SK-N-SH treated with all-trans-retinoic acid at 6 μM for 48 hours (cell line): ENCODE measurements at regions not wholly inside any gene's neighbourhood (a gene's known extent, or its start where the extent isn't known, plus 50 kb on each side); places are given as distances from the start of the nearest gene placed in this dataset.

Experiments
- ATAC-seq: fragments of 200-7000 bp; cut with Tn5 transposase; 3 replicates; pipeline ENCODE4 v1.9.1; 2020; ENCODE audit warnings: mild to moderate bottlenecking, moderate library complexity
- ARNTL ChIP-seq: fragments of 450-650 bp; formaldehyde crosslinking; IDR thresholded peaks from 2 replicates; pipeline ENCODE4 v1.5.0; 2020; ENCODE audit warnings: low read depth, mild to moderate bottlenecking, moderate library complexity, borderline replicate concordance
- BACH2 ChIP-seq: fragments of 250-450 bp; sonication (Bioruptor Pico); IDR thresholded peaks from 2 replicates; pipeline ENCODE4 v1.9.0; 2021; ENCODE audit warnings: mild to moderate bottlenecking, borderline replicate concordance
- CREB5 ChIP-seq: fragments of 250-450 bp; sonication (Bioruptor Pico); IDR thresholded peaks from 2 replicates; pipeline ENCODE4 v1.5.1; 2020; ENCODE audit warnings: low read depth, mild to moderate bottlenecking, moderate library complexity
- CSDC2 ChIP-seq: fragments of 250-450 bp; sonication (Bioruptor Pico); IDR thresholded peaks from 2 replicates; pipeline ENCODE4 v1.5.0; 2020; ENCODE audit warnings: mild to moderate bottlenecking, moderate library complexity
- GLIS3 ChIP-seq: fragments of 250-450 bp; sonication (Bioruptor Pico); IDR thresholded peaks from 2 replicates; pipeline ENCODE4 v1.5.0; 2020; ENCODE audit warnings: mild to moderate bottlenecking, moderate library complexity
- ISL1 ChIP-seq: fragments of 250-450 bp; sonication (Bioruptor Pico); IDR thresholded peaks from 2 replicates; pipeline ENCODE4 v2.1.2; 2022; ENCODE audit warnings: mild to moderate bottlenecking, moderate library complexity
- PATZ1 ChIP-seq: fragments of 250-450 bp; sonication (Bioruptor Pico); IDR thresholded peaks from 2 replicates; pipeline ENCODE4 v1.8.0; 2020; ENCODE audit warnings: mild to moderate bottlenecking, moderate library complexity, borderline replicate concordance
- PPARA ChIP-seq: fragments of 250-450 bp; sonication (Bioruptor Pico); IDR thresholded peaks from 2 replicates; pipeline ENCODE4 v1.5.0; 2020; ENCODE audit warnings: mild to moderate bottlenecking, borderline replicate concordance
- RARB ChIP-seq: fragments of 250-450 bp; sonication (Bioruptor Pico); IDR thresholded peaks from 2 replicates; pipeline ENCODE4 v1.8.0; 2021; ENCODE audit warnings: mild to moderate bottlenecking, moderate library complexity
- TCF4 ChIP-seq: fragments of 250-450 bp; sonication (Bioruptor Pico); IDR thresholded peaks from 2 replicates; pipeline ENCODE4 v1.8.0; 2021; ENCODE audit warnings: mild to moderate bottlenecking, moderate library complexity, borderline replicate concordance
- TOX ChIP-seq: fragments of 250-450 bp; sonication (Bioruptor Pico); IDR thresholded peaks from 2 replicates; pipeline ENCODE4 v1.8.0; 2021; ENCODE audit warnings: mild to moderate bottlenecking, moderate library complexity, borderline replicate concordance
- ZC3H10 ChIP-seq: fragments of 250-450 bp; sonication (Bioruptor Pico); IDR thresholded peaks from 2 replicates; pipeline ENCODE4 v1.5.1; 2021; ENCODE audit warnings: mild to moderate bottlenecking, moderate library complexity
- ZFP3 ChIP-seq: fragments of 250-450 bp; sonication (Bioruptor Pico); IDR thresholded peaks from 2 replicates; pipeline ENCODE4 v1.5.0; 2020; ENCODE audit warnings: mild to moderate bottlenecking, moderate library complexity
- ZFP30 ChIP-seq: fragments of 450-650 bp; formaldehyde crosslinking; IDR thresholded peaks from 2 replicates; pipeline ENCODE4 v1.5.0; 2022; ENCODE audit warnings: mild to moderate bottlenecking, moderate library complexity
- ZNF565 ChIP-seq: fragments of 450-650 bp; formaldehyde crosslinking; conservative IDR thresholded peaks from 2 replicates; pipeline ENCODE4 v1.5.0; 2020; ENCODE audit warnings: low read depth, mild to moderate bottlenecking, moderate library complexity
- ZNF70 ChIP-seq: fragments of 450-650 bp; formaldehyde crosslinking; IDR thresholded peaks from 2 replicates; pipeline ENCODE4 v1.5.0; 2020; ENCODE audit warnings: mild to moderate bottlenecking, moderate library complexity
- ZNF8 ChIP-seq: fragments of 450-650 bp; formaldehyde crosslinking; IDR thresholded peaks from 2 replicates; pipeline ENCODE4 v1.5.0; 2020; ENCODE audit warnings: mild to moderate bottlenecking, moderate library complexity
- TF ChIP-seq, protein P1 (sequence below): fragments of 250-450 bp; sonication (Bioruptor Pico); IDR thresholded peaks from 2 replicates; pipeline ENCODE4 v1.5.1; 2021; ENCODE audit warnings: mild to moderate bottlenecking, moderate library complexity
- TF ChIP-seq, protein P2 (sequence below): fragments of 250-450 bp; sonication (Bioruptor Pico); IDR thresholded peaks from 2 replicates; pipeline ENCODE4 v1.5.0; 2020; ENCODE audit warnings: mild to moderate bottlenecking, moderate library complexity

DNA sequence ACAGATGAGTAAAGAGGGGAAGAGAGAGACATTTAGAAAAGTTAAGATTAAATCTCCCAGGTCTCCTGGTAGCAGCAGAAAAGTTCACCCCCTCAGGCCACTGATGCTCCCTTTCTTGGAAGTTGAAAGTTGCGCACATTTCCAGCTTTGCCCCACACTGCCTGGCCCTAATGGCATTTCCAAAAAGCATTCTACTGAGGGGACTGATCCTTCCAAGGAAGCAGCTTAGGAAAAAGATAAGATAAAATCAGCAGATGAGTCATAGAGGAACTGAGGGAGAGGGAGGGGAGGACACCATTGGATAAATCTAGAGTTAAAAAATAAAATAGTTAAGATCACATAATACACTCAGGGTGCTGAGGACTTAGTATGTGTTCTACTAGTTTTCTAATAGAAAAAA is 67.6 kb upstream of the SLC12A2 start:
- TF ChIP-seq, protein P1, sequence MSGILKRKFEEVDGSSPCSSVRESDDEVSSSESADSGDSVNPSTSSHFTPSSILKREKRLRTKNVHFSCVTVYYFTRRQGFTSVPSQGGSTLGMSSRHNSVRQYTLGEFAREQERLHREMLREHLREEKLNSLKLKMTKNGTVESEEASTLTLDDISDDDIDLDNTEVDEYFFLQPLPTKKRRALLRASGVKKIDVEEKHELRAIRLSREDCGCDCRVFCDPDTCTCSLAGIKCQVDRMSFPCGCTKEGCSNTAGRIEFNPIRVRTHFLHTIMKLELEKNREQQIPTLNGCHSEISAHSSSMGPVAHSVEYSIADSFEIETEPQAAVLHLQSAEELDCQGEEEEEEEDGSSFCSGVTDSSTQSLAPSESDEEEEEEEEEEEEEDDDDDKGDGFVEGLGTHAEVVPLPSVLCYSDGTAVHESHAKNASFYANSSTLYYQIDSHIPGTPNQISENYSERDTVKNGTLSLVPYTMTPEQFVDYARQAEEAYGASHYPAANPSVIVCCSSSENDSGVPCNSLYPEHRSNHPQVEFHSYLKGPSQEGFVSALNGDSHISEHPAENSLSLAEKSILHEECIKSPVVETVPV (CRISPR knock-in tag) = no peak
- TF ChIP-seq CSDC2 (CRISPR knock-in tag) (no peak), ARNTL (no peak), PATZ1 (CRISPR knock-in tag) (no peak), ZNF8 (no peak), TOX (CRISPR knock-in tag) (no peak), GLIS3 (CRISPR knock-in tag) (no peak), ISL1 (CRISPR knock-in tag) (no peak), ZC3H10 (no peak), ZFP30 (CRISPR knock-in tag) (no peak), PPARA (CRISPR knock-in tag) (no peak), ZFP3 (CRISPR knock-in tag) (no peak), TCF4 (CRISPR knock-in tag) (no peak), ZNF70 (no peak), CREB5 (no peak), ZNF565 (CRISPR knock-in tag) (no peak)
- TF ChIP-seq, all 23 proteins: peak for 0
- peak; percentile 48 for ATAC-seq

GRCh38 chr5:128019391-128019790 is 64.2 kb upstream of the SLC12A2 start:
- TF ChIP-seq CREB5 = no peak
- no peak for TF ChIP-seq ZNF8
- no peak for TF ChIP-seq PATZ1 (CRISPR knock-in tag)
- TF ChIP-seq ZFP30 (CRISPR knock-in tag) = no peak
- TF ChIP-seq ZNF70 = no peak
- TF ChIP-seq TOX (CRISPR knock-in tag) = no peak
- TF ChIP-seq, protein P1 (CRISPR knock-in tag) = no peak
- TF ChIP-seq ISL1 (CRISPR knock-in tag) = no peak
- no peak for TF ChIP-seq BACH2 (CRISPR knock-in tag)
- TF ChIP-seq, protein P2, sequence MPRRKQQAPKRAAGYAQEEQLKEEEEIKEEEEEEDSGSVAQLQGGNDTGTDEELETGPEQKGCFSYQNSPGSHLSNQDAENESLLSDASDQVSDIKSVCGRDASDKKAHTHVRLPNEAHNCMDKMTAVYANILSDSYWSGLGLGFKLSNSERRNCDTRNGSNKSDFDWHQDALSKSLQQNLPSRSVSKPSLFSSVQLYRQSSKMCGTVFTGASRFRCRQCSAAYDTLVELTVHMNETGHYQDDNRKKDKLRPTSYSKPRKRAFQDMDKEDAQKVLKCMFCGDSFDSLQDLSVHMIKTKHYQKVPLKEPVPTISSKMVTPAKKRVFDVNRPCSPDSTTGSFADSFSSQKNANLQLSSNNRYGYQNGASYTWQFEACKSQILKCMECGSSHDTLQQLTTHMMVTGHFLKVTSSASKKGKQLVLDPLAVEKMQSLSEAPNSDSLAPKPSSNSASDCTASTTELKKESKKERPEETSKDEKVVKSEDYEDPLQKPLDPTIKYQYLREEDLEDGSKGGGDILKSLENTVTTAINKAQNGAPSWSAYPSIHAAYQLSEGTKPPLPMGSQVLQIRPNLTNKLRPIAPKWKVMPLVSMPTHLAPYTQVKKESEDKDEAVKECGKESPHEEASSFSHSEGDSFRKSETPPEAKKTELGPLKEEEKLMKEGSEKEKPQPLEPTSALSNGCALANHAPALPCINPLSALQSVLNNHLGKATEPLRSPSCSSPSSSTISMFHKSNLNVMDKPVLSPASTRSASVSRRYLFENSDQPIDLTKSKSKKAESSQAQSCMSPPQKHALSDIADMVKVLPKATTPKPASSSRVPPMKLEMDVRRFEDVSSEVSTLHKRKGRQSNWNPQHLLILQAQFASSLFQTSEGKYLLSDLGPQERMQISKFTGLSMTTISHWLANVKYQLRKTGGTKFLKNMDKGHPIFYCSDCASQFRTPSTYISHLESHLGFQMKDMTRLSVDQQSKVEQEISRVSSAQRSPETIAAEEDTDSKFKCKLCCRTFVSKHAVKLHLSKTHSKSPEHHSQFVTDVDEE (CRISPR knock-in tag) = no peak
- TF ChIP-seq ZC3H10 = no peak
- TF ChIP-seq PPARA (CRISPR knock-in tag) = no peak
- no peak for TF ChIP-seq GLIS3 (CRISPR knock-in tag)
- no peak for TF ChIP-seq ARNTL
- TF ChIP-seq RARB (CRISPR knock-in tag) = no peak
- no peak for TF ChIP-seq TCF4 (CRISPR knock-in tag)
- ATAC-seq = no peak
